ENCODE measurements at regions not wholly inside any gene's neighbourhood (a gene's known extent, or its start where the extent isn't known, plus 50 kb on each side); places are given as distances from the start of the nearest gene placed in this dataset.

DNA sequence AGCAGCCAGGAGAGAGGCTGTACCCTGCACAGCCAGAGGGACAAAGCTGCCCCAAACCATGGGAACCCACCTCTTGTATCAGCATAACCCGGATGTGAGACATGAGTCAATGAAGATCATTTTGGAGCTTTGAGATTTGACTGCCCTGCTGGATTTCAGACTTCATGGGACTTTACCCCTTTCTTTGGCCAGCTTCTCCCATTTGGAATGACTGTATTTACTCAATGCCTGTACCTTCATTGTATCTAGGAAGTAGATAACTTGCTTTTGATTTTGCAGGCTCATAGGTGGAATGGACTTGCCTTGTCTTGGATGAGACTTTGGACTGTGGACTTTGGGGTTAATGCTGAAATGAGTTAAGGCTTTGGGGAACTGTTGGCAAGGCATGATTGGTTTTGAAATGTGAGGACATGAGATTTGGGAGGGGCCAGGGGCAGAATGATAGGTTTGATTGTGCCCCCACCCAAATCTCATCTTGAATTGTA is 616.2 kb downstream of the RWDD3 start:
- TF ChIP-seq SIN3A (IDR thresholded peaks at IDR 0.05; ENCODE audit: borderline replicate concordance in 2 of 2, control insufficient read depth in 1 of 2, low read depth in 2 of 2, low read length in 2 of 2): no peak
- TF ChIP-seq CHD4 (IDR thresholded peaks at IDR 0.05; ENCODE audit: insufficient read depth, insufficient replicate concordance, low read depth, low read length, poor library complexity, severe bottlenecking): no peak
- TF ChIP-seq SMARCE1 (IDR thresholded peaks at IDR 0.05): no peak
- TF ChIP-seq RBM17 (IDR thresholded peaks at IDR 0.05; ENCODE audit: borderline replicate concordance, low read depth, low read length): no peak
- TF ChIP-seq, protein P1, sequence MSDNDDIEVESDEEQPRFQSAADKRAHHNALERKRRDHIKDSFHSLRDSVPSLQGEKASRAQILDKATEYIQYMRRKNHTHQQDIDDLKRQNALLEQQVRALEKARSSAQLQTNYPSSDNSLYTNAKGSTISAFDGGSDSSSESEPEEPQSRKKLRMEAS (CRISPR knock-in tag; IDR thresholded peaks at IDR 0.05): no peak
- TF ChIP-seq, protein P2, sequence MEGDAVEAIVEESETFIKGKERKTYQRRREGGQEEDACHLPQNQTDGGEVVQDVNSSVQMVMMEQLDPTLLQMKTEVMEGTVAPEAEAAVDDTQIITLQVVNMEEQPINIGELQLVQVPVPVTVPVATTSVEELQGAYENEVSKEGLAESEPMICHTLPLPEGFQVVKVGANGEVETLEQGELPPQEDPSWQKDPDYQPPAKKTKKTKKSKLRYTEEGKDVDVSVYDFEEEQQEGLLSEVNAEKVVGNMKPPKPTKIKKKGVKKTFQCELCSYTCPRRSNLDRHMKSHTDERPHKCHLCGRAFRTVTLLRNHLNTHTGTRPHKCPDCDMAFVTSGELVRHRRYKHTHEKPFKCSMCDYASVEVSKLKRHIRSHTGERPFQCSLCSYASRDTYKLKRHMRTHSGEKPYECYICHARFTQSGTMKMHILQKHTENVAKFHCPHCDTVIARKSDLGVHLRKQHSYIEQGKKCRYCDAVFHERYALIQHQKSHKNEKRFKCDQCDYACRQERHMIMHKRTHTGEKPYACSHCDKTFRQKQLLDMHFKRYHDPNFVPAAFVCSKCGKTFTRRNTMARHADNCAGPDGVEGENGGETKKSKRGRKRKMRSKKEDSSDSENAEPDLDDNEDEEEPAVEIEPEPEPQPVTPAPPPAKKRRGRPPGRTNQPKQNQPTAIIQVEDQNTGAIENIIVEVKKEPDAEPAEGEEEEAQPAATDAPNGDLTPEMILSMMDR (IDR thresholded peaks at IDR 0.05 in 2 of 3, conservative IDR thresholded peaks at IDR 0.05 in 1 of 3; ENCODE audit: insufficient read depth in 2 of 3, low read depth in 1 of 3, low read length in 3 of 3): no peak
